ENCODE measurements at regions not wholly inside any gene's neighbourhood (a gene's known extent, or its start where the extent isn't known, plus 50 kb on each side); places are given as distances from the start of the nearest gene placed in this dataset.

DNA sequence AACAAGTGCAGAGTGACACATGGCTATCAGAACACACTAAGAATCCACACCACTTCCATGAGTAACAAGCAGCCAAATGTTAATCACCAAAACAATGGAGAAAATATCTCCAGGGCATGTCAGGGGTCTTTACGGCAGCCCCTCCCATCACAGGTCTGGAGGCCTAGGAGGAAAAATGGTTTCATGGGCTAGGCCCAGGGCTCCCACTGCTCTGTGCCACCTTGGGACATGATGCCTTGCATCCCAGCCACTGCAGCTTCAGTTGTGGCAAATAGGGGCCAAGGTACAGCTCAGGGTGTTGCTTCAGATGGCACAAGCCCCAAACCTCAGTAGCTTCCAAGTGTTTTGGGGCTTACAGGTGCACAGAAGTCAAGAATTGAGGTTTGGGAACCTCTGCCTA lies 66.6 kb downstream of the NEURL3 start:
- DNase-seq: no peak

DNA sequence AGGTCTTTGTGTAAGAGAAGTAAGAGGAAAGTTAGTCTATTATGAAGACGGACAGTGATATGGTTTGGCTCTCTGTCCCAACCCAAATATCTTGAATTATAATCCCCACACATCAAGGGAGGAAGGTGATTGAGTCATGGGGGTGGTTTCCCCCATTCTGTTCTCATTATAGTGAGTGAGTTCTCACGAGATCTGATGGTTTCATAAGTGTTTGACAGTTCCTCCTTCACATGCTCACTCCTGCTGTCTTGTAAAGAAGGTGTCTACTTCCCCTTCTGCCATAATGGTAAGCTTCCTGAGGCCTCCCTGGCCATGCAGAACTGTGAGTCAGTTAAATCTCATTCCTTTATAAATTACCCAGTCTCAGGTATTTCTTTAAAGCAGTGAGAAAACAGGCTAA lies 67.6 kb downstream of the NEURL3 start:
- no peak for DNase-seq

DNA sequence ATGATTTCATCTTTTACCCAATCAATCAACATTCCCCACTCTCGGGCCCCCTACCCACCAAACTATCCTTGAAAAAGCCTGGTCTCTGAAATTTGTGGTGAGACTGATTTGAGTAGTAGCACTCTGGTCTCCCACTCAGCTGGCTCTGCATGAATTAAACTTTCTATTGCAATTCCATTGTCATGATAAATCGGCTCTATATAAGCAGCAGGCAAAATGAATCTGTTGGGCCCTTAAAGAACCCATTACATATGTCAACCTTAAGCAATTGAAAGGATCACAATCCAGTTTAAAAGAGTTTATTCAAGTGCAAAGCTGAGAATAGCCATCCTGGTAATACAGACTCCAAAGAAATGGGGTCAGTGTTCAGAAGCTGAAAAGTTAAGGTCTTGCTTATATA lies 68.2 kb downstream of the NEURL3 start:
- DNase-seq: no peak

DNA sequence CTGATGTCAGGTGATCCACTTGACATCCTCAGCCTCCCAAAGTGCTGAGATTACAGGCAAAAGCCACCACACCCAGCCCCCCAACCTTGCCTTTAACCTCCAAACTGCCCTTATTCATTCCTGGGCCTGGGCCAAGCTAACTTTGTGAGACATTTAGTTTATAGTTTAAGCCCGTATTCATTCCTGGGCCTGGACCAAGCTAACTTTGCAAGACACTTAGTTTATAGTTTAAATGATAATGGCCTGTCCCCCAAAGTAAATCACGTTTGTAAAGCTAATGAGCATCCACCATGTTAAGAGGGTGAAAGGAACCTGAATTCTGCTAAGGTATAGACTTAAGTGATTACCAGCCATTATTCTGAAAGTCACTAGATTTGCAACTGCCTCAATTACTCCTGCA lies 68.7 kb downstream of the NEURL3 start:
- no peak for DNase-seq

DNA sequence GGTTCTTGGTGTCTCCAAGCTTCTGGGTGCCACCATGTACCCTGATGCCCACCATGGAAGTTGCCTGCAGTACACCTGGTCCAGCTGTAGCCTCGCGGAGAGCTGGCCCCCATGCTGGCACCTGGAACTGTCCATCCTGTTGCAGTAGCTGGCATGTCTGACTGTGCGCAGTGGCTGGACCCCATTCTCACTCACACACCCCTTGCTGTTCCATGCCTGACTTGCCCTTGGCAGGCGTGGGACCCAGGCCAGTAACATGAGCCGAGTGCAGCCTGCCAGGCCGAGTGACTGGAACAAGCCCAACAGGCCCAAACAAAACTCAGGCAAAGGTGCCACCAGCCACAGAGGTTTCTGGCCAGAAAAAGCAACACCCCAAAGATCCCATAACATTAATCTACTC lies 73.8 kb downstream of the NEURL3 start:
- no peak for DNase-seq

DNA sequence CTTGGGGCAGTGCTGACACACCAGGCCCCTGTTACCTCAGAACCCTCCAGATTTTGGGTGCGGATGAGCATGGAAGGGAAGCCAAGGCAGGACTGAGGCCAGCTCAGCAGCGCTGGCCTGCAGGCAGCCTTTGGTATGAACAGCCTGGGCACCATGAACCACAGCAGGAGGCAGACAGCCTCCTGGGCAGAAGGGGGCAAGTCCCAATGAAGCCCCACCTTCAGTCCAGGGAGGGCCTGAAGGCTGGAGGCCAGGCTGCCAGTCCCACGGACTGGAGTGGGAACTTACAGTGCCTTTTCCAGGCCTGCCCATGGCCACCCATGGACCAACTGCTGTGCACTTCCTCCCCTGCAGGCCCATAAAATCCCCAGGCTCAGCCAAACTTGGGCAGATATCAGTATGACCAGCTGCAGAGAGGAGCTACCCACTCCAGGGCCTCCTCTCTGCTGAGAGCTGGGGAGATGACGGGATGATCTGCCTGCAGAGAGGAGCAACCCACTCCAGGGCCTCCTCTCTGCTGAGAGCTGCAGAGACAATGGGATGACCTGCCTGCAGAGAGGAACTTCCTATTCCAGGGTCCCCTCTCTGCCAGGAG lies 74.7 kb downstream of the NEURL3 start:
- DNase-seq: no peak

DNA sequence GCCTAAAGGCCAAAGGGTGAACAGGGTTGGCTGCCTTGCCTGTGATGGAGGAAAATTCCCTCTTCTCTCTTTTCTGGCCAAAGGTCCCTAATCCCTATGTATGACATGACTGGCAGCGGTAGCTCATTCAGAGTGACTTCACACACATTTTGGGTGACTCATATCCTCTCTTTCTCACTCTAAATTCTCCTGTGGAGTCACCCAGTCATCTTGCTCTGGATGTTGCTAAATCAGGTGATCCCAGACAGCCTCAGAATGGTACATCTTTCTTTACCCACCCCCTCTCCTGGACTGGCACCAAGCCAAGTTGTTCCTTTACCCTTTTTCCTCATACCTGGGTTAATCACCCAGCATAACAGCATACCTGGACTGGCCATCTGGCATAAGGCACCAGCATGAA lies 77.2 kb downstream of the NEURL3 start:
- DNase-seq: peak; percentile 64

DNA sequence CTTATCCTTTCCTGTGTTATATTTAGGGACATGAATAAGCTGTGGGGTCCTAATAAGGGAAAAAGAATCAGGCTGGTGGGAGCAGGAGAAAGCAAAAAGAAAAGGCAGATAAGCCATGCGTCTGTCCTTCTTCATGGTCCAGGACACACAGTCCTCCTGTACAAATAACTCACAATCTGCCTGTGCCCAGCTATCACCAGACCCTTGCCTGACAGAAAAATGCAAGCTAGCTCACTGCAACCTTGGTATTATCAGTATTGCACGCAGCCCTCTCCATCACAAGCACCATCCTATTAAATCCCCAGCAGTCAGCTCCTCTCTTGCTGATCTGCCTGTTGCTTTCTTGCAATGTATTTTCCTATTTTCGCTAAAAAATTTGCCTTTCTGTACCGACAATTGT lies 78.0 kb downstream of the NEURL3 start:
- no peak for DNase-seq

DNA sequence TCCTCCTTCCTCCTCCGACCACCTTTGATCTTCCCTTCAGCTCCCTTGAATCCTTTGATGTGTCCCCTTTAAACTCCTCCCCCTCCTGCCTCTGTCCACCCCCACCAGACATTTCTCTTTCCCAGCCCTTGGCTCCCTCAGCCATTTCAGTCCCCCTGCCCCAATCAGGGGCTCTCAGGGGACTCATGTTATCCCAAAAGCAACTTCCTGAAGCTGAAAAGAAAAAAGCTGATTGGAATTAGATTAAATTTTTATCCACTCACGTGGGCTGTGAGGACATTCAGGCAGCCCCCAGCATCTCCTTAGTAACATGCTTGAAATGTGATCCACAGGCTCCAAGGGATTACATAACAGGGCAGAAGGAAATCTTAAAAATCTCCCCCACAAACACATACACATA lies 81.3 kb downstream of the NEURL3 start:
- DNase-seq: peak; percentile 29
